Smooth muscle cell (in vitro differentiated cells): ENCODE measurements at regions not wholly inside any gene's neighbourhood (a gene's known extent, or its start where the extent isn't known, plus 50 kb on each side); places are given as distances from the start of the nearest gene placed in this dataset.

Source experiments
- DNase-seq: peaks from one replicate; lab custom pipeline; 2025; ENCODE audit not compliant: unreplicated experiment; lab: John Stamatoyannopoulos, UW
- H2AFZ ChIP-seq: fragments of 200-600 bp; sonication (generic); 2 replicates; pipeline ENCODE4 v1.6.0; 2016; ENCODE audit warnings: antibody characterized with exemption, low read depth, mild to moderate bottlenecking
- H3F3A ChIP-seq: fragments of 200-600 bp; sonication (generic); 2 replicates; pipeline ENCODE4 v1.6.0; 2017; ENCODE audit warnings: antibody characterized with exemption, low read depth
- H3K27ac ChIP-seq: fragments of 200-600 bp; sonication (generic); 2 replicates; pipeline ENCODE4 v1.5.1; 2016; ENCODE audit warnings: low read depth, mild to moderate bottlenecking
- H3K27me3 ChIP-seq: fragments of 200-600 bp; sonication (generic); 2 replicates; pipeline ENCODE4 v1.6.1; 2016; ENCODE audit warnings: low read depth, mild to moderate bottlenecking
- H3K36me3 ChIP-seq: fragments of 200-600 bp; sonication (generic); 2 replicates; pipeline ENCODE4 v1.5.1; 2016; ENCODE audit warnings: low read depth
- H3K4me1 ChIP-seq: fragments of 200-600 bp; sonication (generic); 2 replicates; pipeline ENCODE4 v1.5.1; 2016; ENCODE audit warnings: low read depth
- H3K4me2 ChIP-seq: fragments of 200-600 bp; sonication (generic); 2 replicates; pipeline ENCODE4 v1.6.0; 2016; ENCODE audit warnings: mild to moderate bottlenecking
- H3K4me3 ChIP-seq: fragments of 200-600 bp; sonication (generic); 2 replicates; pipeline ENCODE4 v1.5.1; 2016; ENCODE audit warnings: mild to moderate bottlenecking
- H3K79me2 ChIP-seq: fragments of 200-600 bp; sonication (generic); 2 replicates; pipeline ENCODE4 v1.6.0; 2016; ENCODE audit warnings: low read depth, mild to moderate bottlenecking
- H3K9ac ChIP-seq: fragments of 200-600 bp; sonication (generic); 2 replicates; pipeline ENCODE4 v1.6.0; 2016; ENCODE audit warnings: low read depth
- H3K9me3 ChIP-seq: fragments of 200-600 bp; sonication (generic); replicated peaks from 2 replicates; pipeline ENCODE4 v1.5.1; 2016; ENCODE audit warnings: low read depth
- H4K20me1 ChIP-seq: fragments of 200-600 bp; sonication (generic); 2 replicates; pipeline ENCODE4 v1.6.0; 2016; ENCODE audit warnings: low read depth
- CTCF ChIP-seq: fragments of 200-600 bp; sonication (generic); IDR thresholded peaks from 2 replicates; pipeline ENCODE4 v1.5.1; 2017; ENCODE audit warnings: borderline replicate concordance, mild to moderate bottlenecking, antibody characterized with exemption; ENCODE audit not compliant: insufficient read depth, poor library complexity, severe bottlenecking
- WGBS: methylation state at CpG from one replicate; pipeline ENCODE4 v1.1.7; 2016; ENCODE audit warnings: low lambda C conversion rate; 5-methylcytosine and 5-hydroxymethylcytosine counted together

GRCh38 chr9:13970018-13970417 lies 343.9 kb downstream of the NFIB start:
- H3K4me1 ChIP-seq = no peaks in the 10 kb centered on the region
- no peak for TF ChIP-seq CTCF

GRCh38 chr9:13967438-13967837 lies 346.5 kb downstream of the NFIB start:
- Histone ChIP-seq H2AFZ (no peak overlapping the region), H3K4me3 (no peak overlapping the region), H3K4me1 (no peaks in the 10 kb centered on the region), H3K27me3 (peaks cover 6% of the 10 kb centered on the region), H3K27ac (no peak overlapping the region), H3K79me2 (no peaks in the 10 kb centered on the region), H3F3A (no peaks in the 10 kb centered on the region), H3K36me3 (no peaks in the 10 kb centered on the region), H3K4me2 (no peak overlapping the region), H3K9me3 (no peaks in the 10 kb centered on the region), H3K9ac (no peak overlapping the region), H4K20me1 (no peaks in the 10 kb centered on the region)
- 66% methylated on average over 4 of the region's 4 CpGs for WGBS
- TF ChIP-seq CTCF = no peak
- DNase-seq = no peak

More at GRCh38 chr9:13970018-13970417, 343.9 kb downstream of the NFIB start:
- Histone ChIP-seq H3K36me3 (no peaks in the 10 kb centered on the region), H4K20me1 (no peaks in the 10 kb centered on the region), H3F3A (no peaks in the 10 kb centered on the region), H3K79me2 (no peaks in the 10 kb centered on the region), H3K4me2 (no peak overlapping the region), H2AFZ (no peak overlapping the region), H3K4me3 (no peak overlapping the region), H3K27ac (no peak overlapping the region), H3K9me3 (no peaks in the 10 kb centered on the region), H3K9ac (no peak overlapping the region), H3K27me3 (no peaks in the 10 kb centered on the region)
- 36% methylated on average over 4 of the region's 4 CpGs for WGBS
- no peak for DNase-seq

- Histone ChIP-seq H3K4me1 (no peaks in the 10 kb centered on the region), H3K4me3 (no peak overlapping the region)
- no peak for DNase-seq
Observed at GRCh38 chr9:13967011-13967410, 346.9 kb downstream of the NFIB start.

More at GRCh38 chr9:13967011-13967410, 346.9 kb downstream of the NFIB start:
- TF ChIP-seq CTCF = no peak
- no peak overlapping the region for H3K27ac ChIP-seq
- WGBS = 100% methylated on average over 1 of the region's 1 CpG
- no peak overlapping the region for H3K9ac ChIP-seq
- H3K4me2 ChIP-seq = no peak overlapping the region
- peaks cover 10% of the 10 kb centered on the region for H3K27me3 ChIP-seq
- H3F3A ChIP-seq = no peaks in the 10 kb centered on the region
- H3K36me3 ChIP-seq = no peaks in the 10 kb centered on the region
- no peaks in the 10 kb centered on the region for H3K79me2 ChIP-seq
- H3K9me3 ChIP-seq = no peaks in the 10 kb centered on the region
- H2AFZ ChIP-seq = no peak overlapping the region
- no peaks in the 10 kb centered on the region for H4K20me1 ChIP-seq
